GM12878 (cell line): ENCODE measurements at regions not wholly inside any gene's neighbourhood (a gene's known extent, or its start where the extent isn't known, plus 50 kb on each side); places are given as distances from the start of the nearest gene placed in this dataset.

Experiments used
- ATAC-seq: fragments of 200-7000 bp; cut with Tn5 transposase; 3 replicates; pipeline ENCODE4 v1.9.1; 2020; ENCODE audit warnings: mild to moderate bottlenecking, moderate library complexity
- BruUV-seq: library from RNA; stranded (reverse); fragments of 400-500 nt; replicated peaks from 2 replicates; lab custom pipeline; 2021; lab: Mats Ljungman, UMichigan
- CTCF ChIA-PET: fragments of 300-600 bp; sonication (Branson Sonifier 250); formaldehyde crosslinking; extraction: SDS; loops from one replicate; lab custom pipeline; 2021; ENCODE audit warnings: inconsistent platforms; lab: Yijun Ruan, JAX
- POLR2A ChIA-PET: fragments of 350-600 bp; formaldehyde crosslinking; extraction: SDS; loops from one replicate; lab custom pipeline; 2021; ENCODE audit warnings: inconsistent platforms; lab: Charles Lee
- RAD21 ChIA-PET: fragments of 300-600 bp; sonication (Branson Sonifier 250); formaldehyde crosslinking; loops from one replicate; lab custom pipeline; 2023; ENCODE audit warnings: antibody characterized with exemption; ENCODE audit not compliant: unreplicated experiment; lab: Charles Lee
- SMC1A ChIA-PET: fragments of 300-600 bp; sonication (Branson Sonifier 250); formaldehyde crosslinking; loops from one replicate; lab custom pipeline; 2023; ENCODE audit not compliant: unreplicated experiment, uncharacterized antibody; lab: Charles Lee
- DNase-seq: peaks from one replicate; pipeline ENCODE4 v3.0.0-alpha.2; 2011; ENCODE audit warnings: low read depth, low spot score
- FAIRE-seq: peaks from 3 replicates; lab custom pipeline; 2011; peaks lifted over from hg19 to GRCh38; lab: Jason Lieb, UNC
- H2AFZ ChIP-seq: 2 replicates; pipeline ENCODE4 v1.6.0; 2011; ENCODE audit warnings: low read depth, low read length, control low read depth; ENCODE audit not compliant: control insufficient read depth
- H3K27ac ChIP-seq: 2 replicates; pipeline ENCODE4 v1.5.1; 2011; ENCODE audit warnings: control low read depth; ENCODE audit not compliant: control insufficient read depth, insufficient read depth
- H3K27me3 ChIP-seq, 2 experiments: replicated peaks in 1 of 2; 2 replicates each; pipeline versions ENCODE4 v1.6.0 to v1.6.1; 2011; ENCODE audit warnings: low read length in 1 of 2; ENCODE audit not compliant: control insufficient read depth in 2 of 2, insufficient read depth in 2 of 2
- H3K36me3 ChIP-seq, 2 experiments: 2 replicates each; pipeline ENCODE4 v1.5.1; 2011; ENCODE audit warnings: low read length in 1 of 2; ENCODE audit not compliant: control insufficient read depth in 2 of 2, insufficient read depth in 2 of 2
- H3K4me1 ChIP-seq: 2 replicates; pipeline ENCODE4 v1.6.1; 2011; ENCODE audit warnings: mild to moderate bottlenecking, low read length, moderate library complexity, mixed read lengths; ENCODE audit not compliant: control insufficient read depth, insufficient read depth
- H3K4me2 ChIP-seq: 2 replicates; pipeline ENCODE4 v1.6.0; 2011; ENCODE audit warnings: control low read depth; ENCODE audit not compliant: control insufficient read depth, insufficient read depth
- H3K4me3 ChIP-seq: fragments of 200-600 bp; sonication (generic); 2 replicates; pipeline ENCODE4 v1.5.1; 2016
- H3K79me2 ChIP-seq: 2 replicates; pipeline ENCODE4 v1.6.0; 2011; ENCODE audit warnings: low read length; ENCODE audit not compliant: control insufficient read depth, insufficient read depth
- H3K9ac ChIP-seq: 2 replicates; pipeline ENCODE4 v1.8.0; 2011; ENCODE audit warnings: low read length, control low read depth, mixed read lengths; ENCODE audit not compliant: control insufficient read depth, insufficient read depth
- H3K9me3 ChIP-seq: replicated peaks from 3 replicates; pipeline ENCODE4 v1.5.1; 2011; ENCODE audit warnings: mild to moderate bottlenecking, low read length; ENCODE audit not compliant: control insufficient read depth, insufficient read depth
- H4K20me1 ChIP-seq: 2 replicates; pipeline ENCODE4 v1.6.0; 2011; ENCODE audit not compliant: control insufficient read depth, insufficient read depth
- CBFB ChIP-seq: IDR thresholded peaks from 2 replicates; pipeline ENCODE4 v1.6.1; 2016; ENCODE audit warnings: antibody characterized with exemption, low read depth
- CHD4 ChIP-seq: fragments of 200-600 bp; sonication (generic); IDR thresholded peaks from 2 replicates; pipeline ENCODE4 v1.6.1; 2016; ENCODE audit warnings: mild to moderate bottlenecking
- IKZF2 ChIP-seq, 2 experiments: fragments of 450-650 bp; IDR thresholded peaks; 2 replicates each; pipeline ENCODE4 v1.6.1; 2017; ENCODE audit warnings: mild to moderate bottlenecking in 2 of 2, moderate library complexity in 2 of 2
- NFIC ChIP-seq: IDR thresholded peaks from 2 replicates; pipeline ENCODE4 v1.6.1; 2012; ENCODE audit warnings: low read depth, mild to moderate bottlenecking, inconsistent platforms, low read length, moderate library complexity
- TAF1 ChIP-seq: IDR thresholded peaks from 2 replicates; pipeline ENCODE4 v1.6.1; 2011; ENCODE audit warnings: mild to moderate bottlenecking, low read depth, low read length, borderline replicate concordance
- TCF12 ChIP-seq: IDR thresholded peaks from 2 replicates; pipeline ENCODE4 v1.6.1; 2011; ENCODE audit warnings: low read depth, mild to moderate bottlenecking, low read length
- YY1 ChIP-seq: IDR thresholded peaks from 2 replicates; pipeline ENCODE4 v1.6.1; 2011; ENCODE audit warnings: low read depth, mild to moderate bottlenecking, low read length
- ZNF274 ChIP-seq: IDR thresholded peaks from one replicate; pipeline ENCODE4 v1.8.0; 2011; ENCODE audit not compliant: insufficient read length, insufficient read depth
- WGBS: methylation state at CpG from one replicate; pipeline ENCODE4 v1.1.6; 2016; ENCODE audit warnings: low lambda C conversion rate; ENCODE audit not compliant: insufficient replicate concordance, insufficient coverage; ENCODE audit errors: missing lambda C conversion rate; 5-methylcytosine and 5-hydroxymethylcytosine counted together
- in situ Hi-C: fragments of 300-500 bp; cut with MboI; formaldehyde crosslinking; loops from 9 replicates; pipeline ENCODE4 v1.14.3; 2018; ENCODE audit warnings: mixed read lengths
- intact Hi-C: fragments of 100-400 bp; cut with micrococcal nuclease; formaldehyde crosslinking; loops from one replicate; pipeline ENCODE4 v1.14.2; 2022; ENCODE audit not compliant: unreplicated experiment
- TF ChIP-seq, protein P1 (sequence below): fragments of 450-650 bp; IDR thresholded peaks from 2 replicates; pipeline ENCODE4 v1.6.1; 2018; ENCODE audit warnings: borderline replicate concordance, mild to moderate bottlenecking; ENCODE audit not compliant: partially characterized antibody
- TF ChIP-seq, protein P2 (sequence below): fragments of 450-650 bp; IDR thresholded peaks from 2 replicates; pipeline ENCODE4 v1.6.1; 2017; ENCODE audit warnings: mild to moderate bottlenecking, moderate library complexity
- TF ChIP-seq, protein P3 (sequence below): fragments of 450-650 bp; IDR thresholded peaks from 2 replicates; pipeline ENCODE4 v1.6.1; 2017; ENCODE audit warnings: antibody characterized with exemption, mild to moderate bottlenecking, moderate library complexity

DNA sequence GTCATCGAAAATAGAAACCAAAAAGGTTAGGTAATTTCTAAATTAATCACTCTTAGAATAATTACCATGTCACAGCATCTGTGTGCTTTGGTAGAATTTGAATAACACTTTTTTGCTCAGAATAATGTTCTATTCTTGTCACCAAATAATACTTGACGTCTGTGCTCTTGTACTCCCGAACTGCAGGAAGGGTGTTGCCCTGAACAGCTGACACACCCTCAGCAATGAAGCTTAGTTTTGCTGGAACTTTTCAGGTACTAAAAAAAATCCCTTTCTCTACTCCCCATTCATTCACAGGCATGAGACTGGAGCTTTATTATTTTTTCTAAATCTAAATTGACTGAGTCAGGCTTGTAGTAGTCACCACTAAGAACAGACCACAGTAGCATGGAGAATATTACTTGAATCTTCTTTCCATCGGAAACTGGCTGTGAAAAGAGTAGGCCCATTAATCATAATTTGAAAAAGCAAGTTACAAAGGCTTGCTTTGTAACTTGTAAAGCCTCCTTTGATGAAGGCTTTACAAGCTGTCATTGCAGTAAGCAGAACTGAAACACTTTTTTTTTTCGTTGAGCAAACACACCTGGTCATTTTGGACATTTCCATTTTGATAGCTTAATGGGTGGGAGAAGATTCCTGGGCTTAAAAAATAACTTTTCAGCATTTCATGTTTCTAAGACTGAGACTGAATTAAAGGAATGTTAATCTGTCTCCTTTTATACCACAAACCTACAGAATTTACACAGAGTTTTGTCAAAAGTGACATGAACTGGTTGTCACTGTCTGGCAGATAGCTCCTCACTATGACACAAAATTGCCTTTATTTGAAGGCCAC lies 70.3 kb upstream of the PELI1 start:
- DNase-seq, result peak; percentile 91
- H3K4me1 ChIP-seq, result peaks cover 44% of the 10 kb centered on the region
- no peaks in the 10 kb centered on the region; the same call in 1 of the 2 replicates for H3K79me2 ChIP-seq
- TSS peak; percentile 64 for BruUV-seq
- ChIA-PET CTCF (interaction anchor here (0.6 to 8.3 kb wide), 26 partner anchors 10 to 165 kb away, joined by 3 to 117 read pairs (median 4); no protein-coding TSS in a partner anchor), SMC1A (interaction anchor here (0.7 to 7.0 kb wide), 44 partner anchors 10 to 512 kb away, joined by 3 to 161 read pairs (median 6); no protein-coding TSS in a partner anchor), RAD21 (interaction anchor here (0.6 to 4.6 kb wide), 42 partner anchors 9 to 536 kb away, joined by 3 to 186 read pairs (median 6); no protein-coding TSS in a partner anchor), POLR2A (interaction anchor here (0.6 to 4.5 kb wide), 20 partner anchors 9 to 633 kb away, joined by 3 to 59 read pairs (median 6); no protein-coding TSS in a partner anchor)
- H3K4me2 ChIP-seq, result peak overlapping the region; percentile 97
- ATAC-seq, result peak; percentile 69
- intact Hi-C loops (loop anchor here (1.0 kb wide), 3 partner anchors 70 to 165 kb away; partner anchors contain the start of gene PELI1), in situ Hi-C loops (no loop called here)
- H3K9me3 ChIP-seq, result no peaks in the 10 kb centered on the region
- under 1% methylated on average over 5 of the region's 5 CpGs for WGBS
- H3K4me3 ChIP-seq, result peak overlapping the region; percentile 28
- no peaks in the 10 kb centered on the region for H4K20me1 ChIP-seq
- peak; percentile 91 for FAIRE-seq
- peak overlapping the region; percentile 79 for H3K9ac ChIP-seq
- H3K27ac ChIP-seq, result peak overlapping the region; percentile 98
- peak overlapping the region; percentile 48 for H2AFZ ChIP-seq
- H3K36me3 ChIP-seq, result no peaks in the 10 kb centered on the region; a peak in 1 of 4 replicates
- H3K27me3 ChIP-seq, result no peaks in the 10 kb centered on the region
- peak; percentile 98 for TF ChIP-seq NFIC
- no peak for TF ChIP-seq ZNF274
- TF ChIP-seq, protein P1, sequence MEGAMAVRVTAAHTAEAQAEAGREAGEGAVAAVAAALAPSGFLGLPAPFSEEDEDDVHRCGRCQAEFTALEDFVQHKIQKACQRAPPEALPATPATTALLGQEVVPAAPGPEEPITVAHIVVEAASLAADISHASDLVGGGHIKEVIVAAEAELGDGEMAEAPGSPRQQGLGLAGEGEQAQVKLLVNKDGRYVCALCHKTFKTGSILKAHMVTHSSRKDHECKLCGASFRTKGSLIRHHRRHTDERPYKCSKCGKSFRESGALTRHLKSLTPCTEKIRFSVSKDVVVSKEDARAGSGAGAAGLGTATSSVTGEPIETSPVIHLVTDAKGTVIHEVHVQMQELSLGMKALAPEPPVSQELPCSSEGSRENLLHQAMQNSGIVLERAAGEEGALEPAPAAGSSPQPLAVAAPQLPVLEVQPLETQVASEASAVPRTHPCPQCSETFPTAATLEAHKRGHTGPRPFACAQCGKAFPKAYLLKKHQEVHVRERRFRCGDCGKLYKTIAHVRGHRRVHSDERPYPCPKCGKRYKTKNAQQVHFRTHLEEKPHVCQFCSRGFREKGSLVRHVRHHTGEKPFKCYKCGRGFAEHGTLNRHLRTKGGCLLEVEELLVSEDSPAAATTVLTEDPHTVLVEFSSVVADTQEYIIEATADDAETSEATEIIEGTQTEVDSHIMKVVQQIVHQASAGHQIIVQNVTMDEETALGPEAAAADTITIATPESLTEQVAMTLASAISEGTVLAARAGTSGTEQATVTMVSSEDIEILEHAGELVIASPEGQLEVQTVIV, result no peak
- peak; percentile 39; the same call in 1 of the 2 replicates for TF ChIP-seq CHD4
- no peak; the same call in 1 of the 2 replicates for TF ChIP-seq YY1
- no peak for TF ChIP-seq TAF1
- TF ChIP-seq, protein P2, sequence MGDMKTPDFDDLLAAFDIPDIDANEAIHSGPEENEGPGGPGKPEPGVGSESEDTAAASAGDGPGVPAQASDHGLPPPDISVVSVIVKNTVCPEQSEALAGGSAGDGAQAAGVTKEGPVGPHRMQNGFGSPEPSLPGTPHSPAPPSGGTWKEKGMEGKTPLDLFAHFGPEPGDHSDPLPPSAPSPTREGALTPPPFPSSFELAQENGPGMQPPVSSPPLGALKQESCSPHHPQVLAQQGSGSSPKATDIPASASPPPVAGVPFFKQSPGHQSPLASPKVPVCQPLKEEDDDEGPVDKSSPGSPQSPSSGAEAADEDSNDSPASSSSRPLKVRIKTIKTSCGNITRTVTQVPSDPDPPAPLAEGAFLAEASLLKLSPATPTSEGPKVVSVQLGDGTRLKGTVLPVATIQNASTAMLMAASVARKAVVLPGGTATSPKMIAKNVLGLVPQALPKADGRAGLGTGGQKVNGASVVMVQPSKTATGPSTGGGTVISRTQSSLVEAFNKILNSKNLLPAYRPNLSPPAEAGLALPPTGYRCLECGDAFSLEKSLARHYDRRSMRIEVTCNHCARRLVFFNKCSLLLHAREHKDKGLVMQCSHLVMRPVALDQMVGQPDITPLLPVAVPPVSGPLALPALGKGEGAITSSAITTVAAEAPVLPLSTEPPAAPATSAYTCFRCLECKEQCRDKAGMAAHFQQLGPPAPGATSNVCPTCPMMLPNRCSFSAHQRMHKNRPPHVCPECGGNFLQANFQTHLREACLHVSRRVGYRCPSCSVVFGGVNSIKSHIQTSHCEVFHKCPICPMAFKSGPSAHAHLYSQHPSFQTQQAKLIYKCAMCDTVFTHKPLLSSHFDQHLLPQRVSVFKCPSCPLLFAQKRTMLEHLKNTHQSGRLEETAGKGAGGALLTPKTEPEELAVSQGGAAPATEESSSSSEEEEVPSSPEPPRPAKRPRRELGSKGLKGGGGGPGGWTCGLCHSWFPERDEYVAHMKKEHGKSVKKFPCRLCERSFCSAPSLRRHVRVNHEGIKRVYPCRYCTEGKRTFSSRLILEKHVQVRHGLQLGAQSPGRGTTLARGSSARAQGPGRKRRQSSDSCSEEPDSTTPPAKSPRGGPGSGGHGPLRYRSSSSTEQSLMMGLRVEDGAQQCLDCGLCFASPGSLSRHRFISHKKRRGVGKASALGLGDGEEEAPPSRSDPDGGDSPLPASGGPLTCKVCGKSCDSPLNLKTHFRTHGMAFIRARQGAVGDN, result 0 out of 2 replicates have a peak, but pooled peaks have one; percentile 32
- peak; percentile 100 for TF ChIP-seq TCF12
- TF ChIP-seq IKZF2 (IDR thresholded peaks at IDR 0.05), result peak; percentile 98
- TF ChIP-seq CBFB, result no peak; the same call in 1 of the 2 replicates
- TF ChIP-seq, protein P3, sequence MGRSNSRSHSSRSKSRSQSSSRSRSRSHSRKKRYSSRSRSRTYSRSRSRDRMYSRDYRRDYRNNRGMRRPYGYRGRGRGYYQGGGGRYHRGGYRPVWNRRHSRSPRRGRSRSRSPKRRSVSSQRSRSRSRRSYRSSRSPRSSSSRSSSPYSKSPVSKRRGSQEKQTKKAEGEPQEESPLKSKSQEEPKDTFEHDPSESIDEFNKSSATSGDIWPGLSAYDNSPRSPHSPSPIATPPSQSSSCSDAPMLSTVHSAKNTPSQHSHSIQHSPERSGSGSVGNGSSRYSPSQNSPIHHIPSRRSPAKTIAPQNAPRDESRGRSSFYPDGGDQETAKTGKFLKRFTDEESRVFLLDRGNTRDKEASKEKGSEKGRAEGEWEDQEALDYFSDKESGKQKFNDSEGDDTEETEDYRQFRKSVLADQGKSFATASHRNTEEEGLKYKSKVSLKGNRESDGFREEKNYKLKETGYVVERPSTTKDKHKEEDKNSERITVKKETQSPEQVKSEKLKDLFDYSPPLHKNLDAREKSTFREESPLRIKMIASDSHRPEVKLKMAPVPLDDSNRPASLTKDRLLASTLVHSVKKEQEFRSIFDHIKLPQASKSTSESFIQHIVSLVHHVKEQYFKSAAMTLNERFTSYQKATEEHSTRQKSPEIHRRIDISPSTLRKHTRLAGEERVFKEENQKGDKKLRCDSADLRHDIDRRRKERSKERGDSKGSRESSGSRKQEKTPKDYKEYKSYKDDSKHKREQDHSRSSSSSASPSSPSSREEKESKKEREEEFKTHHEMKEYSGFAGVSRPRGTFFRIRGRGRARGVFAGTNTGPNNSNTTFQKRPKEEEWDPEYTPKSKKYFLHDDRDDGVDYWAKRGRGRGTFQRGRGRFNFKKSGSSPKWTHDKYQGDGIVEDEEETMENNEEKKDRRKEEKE, result no peak
